ENCODE measurements at regions not wholly inside any gene's neighbourhood (a gene's known extent, or its start where the extent isn't known, plus 50 kb on each side); places are given as distances from the start of the nearest gene placed in this dataset.

- TF ChIP-seq CTCF (IDR thresholded peaks at IDR 0.05; ENCODE audit: insufficient read depth, low read length) (no peak), REST (IDR thresholded peaks at IDR 0.05; ENCODE audit: insufficient replicate concordance, low read depth) (no peak), POLR2AphosphoS5 (IDR thresholded peaks at IDR 0.05; ENCODE audit: low read depth) (no peak), SPI1 (IDR thresholded peaks at IDR 0.05; ENCODE audit: borderline replicate concordance, low read depth) (no peak), GABPA (IDR thresholded peaks at IDR 0.05; ENCODE audit: low read depth) (no peak)
- Histone ChIP-seq H3K27ac (replicated peaks) (no peak overlapping the region), H3K4me3 (replicated peaks; ENCODE audit: insufficient read depth, low read length) (no peak overlapping the region), H3K27me3 (ENCODE audit: insufficient read depth, poor library complexity, severe bottlenecking) (no peaks in the 10 kb centered on the region)
- DNase-seq (ENCODE audit: low read depth in 1 of 2, low spot score in 1 of 2), result no peak
Measured at GRCh38 chrX:45400027-45400779, 199.5 kb upstream of the DIPK2B start.

- Histone ChIP-seq H3K4me3 (replicated peaks; ENCODE audit: insufficient read depth, low read length) (no peak overlapping the region), H3K27me3 (ENCODE audit: insufficient read depth, poor library complexity, severe bottlenecking) (no peaks in the 10 kb centered on the region), H3K27ac (replicated peaks) (no peak overlapping the region)
- no peak for DNase-seq (ENCODE audit: low read depth in 1 of 2, low spot score in 1 of 2)
- no peak for TF ChIP-seq CTCF (IDR thresholded peaks at IDR 0.05; ENCODE audit: insufficient read depth, low read length)
- no peak for TF ChIP-seq SPI1 (IDR thresholded peaks at IDR 0.05; ENCODE audit: borderline replicate concordance, low read depth)
- TF ChIP-seq GABPA (IDR thresholded peaks at IDR 0.05; ENCODE audit: low read depth), result no peak
Measured at GRCh38 chrX:45385757-45386156, 185.1 kb upstream of the DIPK2B start.

DNA sequence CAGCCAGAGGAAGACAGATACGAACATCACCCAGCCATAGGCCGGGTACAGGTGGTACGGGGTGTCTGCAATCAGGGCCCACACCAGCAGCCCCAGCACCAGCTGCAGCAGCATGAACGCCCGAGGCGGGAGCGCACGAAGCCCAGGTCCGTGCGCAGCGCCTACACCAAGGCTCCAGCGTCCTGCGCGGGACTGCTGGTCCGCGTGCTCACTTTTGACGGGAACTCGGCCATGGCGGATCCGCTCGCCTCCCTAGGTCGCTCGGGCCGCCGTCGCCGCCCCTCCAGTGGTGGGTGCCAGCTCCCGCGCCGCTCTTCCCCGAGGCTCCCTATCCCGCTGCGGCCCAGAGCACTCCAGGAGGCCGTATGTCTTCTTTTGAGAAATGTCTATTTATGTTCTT, 181.2 kb upstream of the DIPK2B start:
- TF ChIP-seq GABPA (IDR thresholded peaks at IDR 0.05; ENCODE audit: low read depth), result no peak
- TF ChIP-seq CTCF (IDR thresholded peaks at IDR 0.05; ENCODE audit: insufficient read depth, low read length), result no peak
- TF ChIP-seq POLR2AphosphoS5 (IDR thresholded peaks at IDR 0.05; ENCODE audit: low read depth), result no peak
- TF ChIP-seq SPI1 (IDR thresholded peaks at IDR 0.05; ENCODE audit: borderline replicate concordance, low read depth), result no peak
- TF ChIP-seq REST (IDR thresholded peaks at IDR 0.05; ENCODE audit: insufficient replicate concordance, low read depth), result no peak
- H3K4me3 ChIP-seq (replicated peaks; ENCODE audit: insufficient read depth, low read length), result no peak overlapping the region
- H3K27ac ChIP-seq (replicated peaks), result no peak overlapping the region
- H3K27me3 ChIP-seq (ENCODE audit: insufficient read depth, poor library complexity, severe bottlenecking), result no peaks in the 10 kb centered on the region
- DNase-seq (ENCODE audit: low read depth in 1 of 2, low spot score in 1 of 2), result no peak

DNA sequence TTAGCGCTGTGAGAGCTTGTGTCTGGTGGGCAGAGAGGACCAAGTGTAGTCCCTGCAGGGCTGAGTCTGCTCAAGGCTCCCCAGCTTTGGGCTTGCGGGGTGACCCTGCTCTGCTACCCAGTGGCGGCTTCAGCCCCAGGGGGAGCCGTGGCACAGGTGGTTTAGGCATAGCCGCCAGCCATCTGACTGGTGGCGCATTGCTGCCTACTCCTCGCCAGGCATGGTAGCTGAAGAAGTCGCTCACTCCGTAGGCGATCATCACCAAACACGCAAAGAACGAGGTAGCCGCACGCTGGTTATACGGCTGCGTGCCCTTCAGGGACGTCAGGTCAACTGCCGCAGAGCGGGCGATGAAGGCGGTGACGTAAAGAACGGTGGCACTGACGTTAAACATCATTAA, 180.7 kb upstream of the DIPK2B start:
- H3K27me3 ChIP-seq (ENCODE audit: insufficient read depth, poor library complexity, severe bottlenecking), result no peaks in the 10 kb centered on the region
- H3K27ac ChIP-seq (replicated peaks), result no peak overlapping the region
- no peak for DNase-seq (ENCODE audit: low read depth in 1 of 2, low spot score in 1 of 2)
- no peak overlapping the region for H3K4me3 ChIP-seq (replicated peaks; ENCODE audit: insufficient read depth, low read length)
- TF ChIP-seq SPI1 (IDR thresholded peaks at IDR 0.05; ENCODE audit: borderline replicate concordance, low read depth) (no peak), GABPA (IDR thresholded peaks at IDR 0.05; ENCODE audit: low read depth) (no peak), CTCF (IDR thresholded peaks at IDR 0.05; ENCODE audit: insufficient read depth, low read length) (no peak), POLR2AphosphoS5 (IDR thresholded peaks at IDR 0.05; ENCODE audit: low read depth) (no peak), REST (IDR thresholded peaks at IDR 0.05; ENCODE audit: insufficient replicate concordance, low read depth) (no peak)
